Smooth muscle cell (in vitro differentiated cells): ENCODE measurements at regions not wholly inside any gene's neighbourhood (a gene's known extent, or its start where the extent isn't known, plus 50 kb on each side); places are given as distances from the start of the nearest gene placed in this dataset.

Experiments used
- DNase-seq: peaks from one replicate; lab custom pipeline; 2025; ENCODE audit not compliant: unreplicated experiment; lab: John Stamatoyannopoulos, UW
- H2AFZ ChIP-seq: fragments of 200-600 bp; sonication (generic); 2 replicates; pipeline ENCODE4 v1.6.0; 2016; ENCODE audit warnings: antibody characterized with exemption, low read depth, mild to moderate bottlenecking
- H3F3A ChIP-seq: fragments of 200-600 bp; sonication (generic); 2 replicates; pipeline ENCODE4 v1.6.0; 2017; ENCODE audit warnings: antibody characterized with exemption, low read depth
- H3K27ac ChIP-seq: fragments of 200-600 bp; sonication (generic); 2 replicates; pipeline ENCODE4 v1.5.1; 2016; ENCODE audit warnings: low read depth, mild to moderate bottlenecking
- H3K27me3 ChIP-seq: fragments of 200-600 bp; sonication (generic); 2 replicates; pipeline ENCODE4 v1.6.1; 2016; ENCODE audit warnings: low read depth, mild to moderate bottlenecking
- H3K36me3 ChIP-seq: fragments of 200-600 bp; sonication (generic); 2 replicates; pipeline ENCODE4 v1.5.1; 2016; ENCODE audit warnings: low read depth
- H3K4me1 ChIP-seq: fragments of 200-600 bp; sonication (generic); 2 replicates; pipeline ENCODE4 v1.5.1; 2016; ENCODE audit warnings: low read depth
- H3K4me2 ChIP-seq: fragments of 200-600 bp; sonication (generic); 2 replicates; pipeline ENCODE4 v1.6.0; 2016; ENCODE audit warnings: mild to moderate bottlenecking
- H3K4me3 ChIP-seq: fragments of 200-600 bp; sonication (generic); 2 replicates; pipeline ENCODE4 v1.5.1; 2016; ENCODE audit warnings: mild to moderate bottlenecking
- H3K79me2 ChIP-seq: fragments of 200-600 bp; sonication (generic); 2 replicates; pipeline ENCODE4 v1.6.0; 2016; ENCODE audit warnings: low read depth, mild to moderate bottlenecking
- H3K9ac ChIP-seq: fragments of 200-600 bp; sonication (generic); 2 replicates; pipeline ENCODE4 v1.6.0; 2016; ENCODE audit warnings: low read depth
- H3K9me3 ChIP-seq: fragments of 200-600 bp; sonication (generic); replicated peaks from 2 replicates; pipeline ENCODE4 v1.5.1; 2016; ENCODE audit warnings: low read depth
- H4K20me1 ChIP-seq: fragments of 200-600 bp; sonication (generic); 2 replicates; pipeline ENCODE4 v1.6.0; 2016; ENCODE audit warnings: low read depth
- TF ChIP-seq, protein P1 (sequence below): fragments of 200-600 bp; sonication (generic); IDR thresholded peaks from 2 replicates; pipeline ENCODE4 v1.5.1; 2017; ENCODE audit warnings: borderline replicate concordance, mild to moderate bottlenecking, antibody characterized with exemption; ENCODE audit not compliant: insufficient read depth, poor library complexity, severe bottlenecking

DNA sequence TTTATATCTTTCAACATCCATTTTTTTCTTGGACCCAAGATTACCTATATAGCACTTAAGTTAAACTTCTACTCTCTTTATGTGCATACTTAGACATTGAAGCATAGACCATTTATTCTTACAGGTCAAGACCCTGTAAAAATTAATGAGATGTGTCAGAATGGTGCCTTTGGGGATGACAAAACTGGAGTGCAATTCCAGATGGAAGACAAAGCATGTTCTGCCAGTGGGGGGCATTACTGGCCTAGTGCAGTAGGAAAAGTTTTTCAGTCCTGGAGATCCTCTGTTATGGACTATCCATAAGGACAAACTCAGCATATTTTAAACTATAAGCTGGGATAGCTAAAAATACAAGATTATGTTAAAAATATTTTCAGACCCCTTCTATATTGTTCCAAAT is 57.8 kb upstream of the MMADHC start:
- no peak for DNase-seq
- H3K9me3 ChIP-seq = no peaks in the 10 kb centered on the region

More for the DNA sequence above, 57.8 kb upstream of the MMADHC start:
- Histone ChIP-seq H3K9ac (no peak overlapping the region), H3K27ac (no peak overlapping the region), H3K4me1 (peaks cover 6% of the 10 kb centered on the region), H4K20me1 (no peaks in the 10 kb centered on the region), H3K4me3 (no peak overlapping the region), H2AFZ (no peak overlapping the region), H3K79me2 (no peaks in the 10 kb centered on the region), H3F3A (peaks cover 20% of the 10 kb centered on the region), H3K27me3 (no peaks in the 10 kb centered on the region), H3K4me2 (no peak overlapping the region), H3K36me3 (no peaks in the 10 kb centered on the region)
- TF ChIP-seq, protein P1, sequence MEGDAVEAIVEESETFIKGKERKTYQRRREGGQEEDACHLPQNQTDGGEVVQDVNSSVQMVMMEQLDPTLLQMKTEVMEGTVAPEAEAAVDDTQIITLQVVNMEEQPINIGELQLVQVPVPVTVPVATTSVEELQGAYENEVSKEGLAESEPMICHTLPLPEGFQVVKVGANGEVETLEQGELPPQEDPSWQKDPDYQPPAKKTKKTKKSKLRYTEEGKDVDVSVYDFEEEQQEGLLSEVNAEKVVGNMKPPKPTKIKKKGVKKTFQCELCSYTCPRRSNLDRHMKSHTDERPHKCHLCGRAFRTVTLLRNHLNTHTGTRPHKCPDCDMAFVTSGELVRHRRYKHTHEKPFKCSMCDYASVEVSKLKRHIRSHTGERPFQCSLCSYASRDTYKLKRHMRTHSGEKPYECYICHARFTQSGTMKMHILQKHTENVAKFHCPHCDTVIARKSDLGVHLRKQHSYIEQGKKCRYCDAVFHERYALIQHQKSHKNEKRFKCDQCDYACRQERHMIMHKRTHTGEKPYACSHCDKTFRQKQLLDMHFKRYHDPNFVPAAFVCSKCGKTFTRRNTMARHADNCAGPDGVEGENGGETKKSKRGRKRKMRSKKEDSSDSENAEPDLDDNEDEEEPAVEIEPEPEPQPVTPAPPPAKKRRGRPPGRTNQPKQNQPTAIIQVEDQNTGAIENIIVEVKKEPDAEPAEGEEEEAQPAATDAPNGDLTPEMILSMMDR = peak; percentile 25
